ENCODE measurements at regions not wholly inside any gene's neighbourhood (a gene's known extent, or its start where the extent isn't known, plus 50 kb on each side); places are given as distances from the start of the nearest gene placed in this dataset.

DNA sequence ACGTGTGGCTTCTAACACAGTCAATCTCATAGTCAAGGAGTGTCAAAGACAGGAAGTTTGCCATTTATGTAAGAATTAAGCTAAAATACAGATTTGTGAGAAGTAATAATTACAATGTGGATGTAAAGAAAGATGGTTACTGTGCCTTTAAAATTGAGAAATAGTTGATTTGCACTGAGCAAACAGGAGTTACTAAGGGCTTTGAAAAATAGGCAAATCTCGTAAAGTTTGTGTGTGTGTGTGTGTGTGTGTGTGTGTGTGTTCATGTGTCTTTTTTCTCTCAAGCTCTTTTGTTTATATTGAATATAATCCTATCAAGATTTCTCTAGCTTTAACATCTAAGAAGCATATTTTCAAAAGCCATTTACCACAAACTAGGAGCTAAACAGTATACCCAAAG, 2284.5 kb downstream of the LRRC4C start:
- TF ChIP-seq, protein P1, sequence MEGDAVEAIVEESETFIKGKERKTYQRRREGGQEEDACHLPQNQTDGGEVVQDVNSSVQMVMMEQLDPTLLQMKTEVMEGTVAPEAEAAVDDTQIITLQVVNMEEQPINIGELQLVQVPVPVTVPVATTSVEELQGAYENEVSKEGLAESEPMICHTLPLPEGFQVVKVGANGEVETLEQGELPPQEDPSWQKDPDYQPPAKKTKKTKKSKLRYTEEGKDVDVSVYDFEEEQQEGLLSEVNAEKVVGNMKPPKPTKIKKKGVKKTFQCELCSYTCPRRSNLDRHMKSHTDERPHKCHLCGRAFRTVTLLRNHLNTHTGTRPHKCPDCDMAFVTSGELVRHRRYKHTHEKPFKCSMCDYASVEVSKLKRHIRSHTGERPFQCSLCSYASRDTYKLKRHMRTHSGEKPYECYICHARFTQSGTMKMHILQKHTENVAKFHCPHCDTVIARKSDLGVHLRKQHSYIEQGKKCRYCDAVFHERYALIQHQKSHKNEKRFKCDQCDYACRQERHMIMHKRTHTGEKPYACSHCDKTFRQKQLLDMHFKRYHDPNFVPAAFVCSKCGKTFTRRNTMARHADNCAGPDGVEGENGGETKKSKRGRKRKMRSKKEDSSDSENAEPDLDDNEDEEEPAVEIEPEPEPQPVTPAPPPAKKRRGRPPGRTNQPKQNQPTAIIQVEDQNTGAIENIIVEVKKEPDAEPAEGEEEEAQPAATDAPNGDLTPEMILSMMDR (IDR thresholded peaks at IDR 0.05; ENCODE audit: low read depth, low read length): no peak
- in situ Hi-C loops (cut with HindIII; ENCODE audit: low sequenced_read_pairs): no loop called here
- H3K4me3 ChIP-seq (ENCODE audit: low read depth, low read length): no peak overlapping the region
- DNase-seq (ENCODE audit: low read depth, low spot score): no peak

DNA sequence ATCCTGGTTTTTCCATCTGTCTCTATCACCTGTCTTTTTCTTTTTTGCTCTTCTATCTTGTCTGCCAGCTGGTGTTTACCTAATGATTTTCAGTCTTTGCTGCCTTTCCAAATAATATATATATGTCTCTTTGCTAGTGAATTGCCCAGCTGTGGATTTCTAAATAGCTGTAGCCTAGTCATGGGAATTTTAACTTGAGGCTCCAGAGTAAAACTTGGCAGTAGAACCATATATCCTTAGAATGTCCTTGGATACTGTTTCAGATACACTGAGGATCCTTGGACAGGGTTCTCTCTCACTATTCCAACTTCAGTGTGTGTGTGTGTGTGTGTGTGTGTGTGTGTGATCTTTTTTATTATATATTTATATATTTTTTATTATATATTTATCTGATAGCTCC, 2285.3 kb downstream of the LRRC4C start:
- TF ChIP-seq, protein P1 (IDR thresholded peaks at IDR 0.05; ENCODE audit: low read depth, low read length): no peak
- no peak for DNase-seq (ENCODE audit: low read depth, low spot score)
- H3K4me3 ChIP-seq (ENCODE audit: low read depth, low read length): no peak overlapping the region
- in situ Hi-C loops (cut with HindIII; ENCODE audit: low sequenced_read_pairs): no loop called here

DNA sequence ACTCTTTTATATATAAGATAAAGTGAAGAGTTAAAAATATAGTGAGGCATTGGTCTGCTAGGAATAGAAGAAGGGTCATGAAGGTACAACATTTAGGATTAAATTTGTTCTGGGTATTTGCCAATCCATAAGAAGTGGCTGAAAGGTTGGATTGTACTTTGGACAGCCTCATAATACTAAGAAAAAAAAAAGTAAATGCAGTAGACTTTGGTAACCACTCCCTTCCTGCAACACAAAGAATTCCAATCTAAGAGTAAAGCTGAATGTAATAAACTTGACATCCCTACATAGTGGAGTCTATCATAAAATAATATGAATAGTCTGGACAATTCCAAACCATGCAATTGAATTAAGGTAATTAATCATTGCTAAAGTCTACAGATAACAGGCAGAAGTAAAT, 2294.4 kb downstream of the LRRC4C start:
- in situ Hi-C loops (cut with HindIII; ENCODE audit: low sequenced_read_pairs): no loop called here
- no peak for DNase-seq (ENCODE audit: low read depth, low spot score)
- no peak overlapping the region for H3K4me3 ChIP-seq (ENCODE audit: low read depth, low read length)
- TF ChIP-seq, protein P1 (IDR thresholded peaks at IDR 0.05; ENCODE audit: low read depth, low read length): no peak

DNA sequence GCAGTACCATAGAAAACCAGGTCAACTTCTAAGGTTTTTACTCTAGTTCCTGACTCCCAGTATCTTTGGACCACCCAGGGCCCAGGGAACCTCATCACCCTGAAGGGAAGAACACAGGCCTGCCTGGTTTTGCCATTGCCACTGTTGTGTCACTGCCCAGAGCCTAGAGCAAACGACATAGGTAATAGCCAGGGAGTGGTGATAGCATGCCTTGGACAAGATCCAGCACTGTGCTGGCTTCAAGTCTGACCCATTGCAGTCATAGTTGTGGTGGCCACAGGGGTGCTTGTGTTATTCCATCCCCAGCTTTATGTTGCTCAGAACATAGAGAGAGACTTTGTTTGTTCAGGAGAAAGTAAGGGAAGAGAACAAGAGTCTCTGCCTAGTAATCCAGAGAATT, 2310.2 kb downstream of the LRRC4C start:
- TF ChIP-seq, protein P1 (IDR thresholded peaks at IDR 0.05; ENCODE audit: low read depth, low read length): no peak
- no peak for DNase-seq (ENCODE audit: low read depth, low spot score)
- in situ Hi-C loops (cut with HindIII; ENCODE audit: low sequenced_read_pairs): no loop called here
- H3K4me3 ChIP-seq (ENCODE audit: low read depth, low read length): no peak overlapping the region

DNA sequence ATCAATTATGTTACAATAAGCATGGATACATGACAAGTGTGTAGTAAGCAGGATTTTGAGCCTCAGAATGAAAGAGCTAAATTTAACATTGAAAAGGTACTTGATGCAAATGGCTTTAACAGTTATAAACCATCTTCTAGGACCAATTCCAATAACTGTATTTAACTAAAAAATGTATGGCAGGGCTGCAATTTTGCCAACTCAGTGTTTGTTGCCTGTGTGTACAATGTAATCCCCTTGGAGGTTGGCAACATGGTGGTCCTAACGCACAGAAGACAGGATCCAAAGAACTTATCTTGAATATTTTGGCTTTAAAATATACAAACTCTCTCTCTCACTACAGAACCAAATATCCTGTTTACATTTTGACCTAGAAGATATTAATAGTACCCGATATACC, 2314.1 kb downstream of the LRRC4C start:
- DNase-seq (ENCODE audit: low read depth, low spot score): no peak
- H3K4me3 ChIP-seq (ENCODE audit: low read depth, low read length): no peak overlapping the region
- in situ Hi-C loops (cut with HindIII; ENCODE audit: low sequenced_read_pairs): no loop called here
- TF ChIP-seq, protein P1 (IDR thresholded peaks at IDR 0.05; ENCODE audit: low read depth, low read length): no peak

DNA sequence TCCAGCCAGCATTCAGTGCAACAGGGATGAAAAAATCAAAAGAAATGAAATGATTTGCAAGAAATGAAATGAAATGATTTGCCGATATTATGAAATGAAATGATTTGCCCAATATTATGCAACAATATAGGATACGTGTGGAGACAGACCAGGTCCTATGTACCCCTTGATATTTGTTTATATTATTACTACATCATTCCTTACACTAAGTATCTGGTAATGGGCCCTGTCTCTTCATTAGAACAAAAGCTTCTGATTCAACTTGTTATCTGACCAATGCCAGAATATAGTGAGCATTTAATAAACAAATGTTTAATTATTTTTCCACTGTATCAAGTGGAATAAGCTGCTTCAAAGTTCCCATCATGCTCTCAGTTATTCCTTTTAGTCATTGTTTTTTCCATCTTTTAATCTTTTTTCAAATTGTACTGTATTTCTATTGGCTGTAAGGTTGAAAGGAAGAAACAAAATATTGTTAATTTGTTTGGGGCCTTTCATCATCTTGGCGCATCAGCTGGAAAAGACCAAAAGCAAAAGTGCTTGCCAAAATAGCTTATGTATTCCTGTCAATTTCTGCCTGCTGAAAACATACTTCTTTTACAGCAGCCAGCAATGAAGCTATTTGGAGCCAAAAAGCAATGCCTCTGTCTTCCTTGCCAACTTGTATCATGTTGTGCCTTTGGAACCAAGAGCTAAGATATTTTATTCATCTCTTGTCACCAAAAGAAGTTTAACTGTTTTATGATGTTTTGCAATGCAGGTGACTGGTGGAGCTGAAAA, 2314.9 kb downstream of the LRRC4C start:
- DNase-seq (ENCODE audit: low read depth, low spot score): no peak
- TF ChIP-seq, protein P1 (IDR thresholded peaks at IDR 0.05; ENCODE audit: low read depth, low read length): no peak
- H3K4me3 ChIP-seq (ENCODE audit: low read depth, low read length): no peak overlapping the region
- in situ Hi-C loops (cut with HindIII; ENCODE audit: low sequenced_read_pairs): no loop called here
